ENCODE measurements at regions not wholly inside any gene's neighbourhood (a gene's known extent, or its start where the extent isn't known, plus 50 kb on each side); places are given as distances from the start of the nearest gene placed in this dataset.

GRCh38 chr6:7006515-7007191, 101.1 kb upstream of the RREB1 start:
- no peak for TF ChIP-seq GATA3 (IDR thresholded peaks at IDR 0.05; ENCODE audit: low read depth, low read length)
- no peak for TF ChIP-seq GATA2 (IDR thresholded peaks at IDR 0.05; ENCODE audit: low read depth, low read length)

DNA sequence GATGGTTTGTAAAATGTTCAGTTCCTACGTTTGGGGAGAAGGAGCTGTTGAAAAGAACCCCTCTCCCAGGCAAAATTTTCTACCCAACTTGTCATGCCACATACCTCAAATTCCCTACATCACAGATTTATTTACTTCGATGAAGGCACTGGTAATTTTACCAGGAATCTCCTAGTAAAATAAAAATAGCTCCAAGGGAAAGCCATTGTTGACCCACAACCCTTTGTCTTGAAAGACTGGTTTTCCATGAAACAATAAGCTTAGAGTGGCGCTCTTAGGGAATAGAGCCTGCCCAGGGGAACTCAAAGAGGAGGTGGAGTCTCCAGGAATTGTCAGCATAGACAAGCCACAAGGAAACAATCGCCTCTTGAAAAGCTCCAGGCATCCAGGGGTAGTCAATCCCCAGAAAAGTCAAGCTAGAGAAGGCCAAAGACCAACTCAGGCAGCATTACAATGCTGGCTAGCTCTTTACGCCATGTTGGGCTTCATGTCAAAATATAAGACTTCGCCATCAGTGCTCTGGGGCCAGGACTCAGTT, 99.2 kb upstream of the RREB1 start:
- TF ChIP-seq GATA2 (IDR thresholded peaks at IDR 0.05; ENCODE audit: low read depth, low read length): no peak
- no peak for TF ChIP-seq GATA3 (IDR thresholded peaks at IDR 0.05; ENCODE audit: low read depth, low read length)

GRCh38 chr6:7016226-7016625, 91.5 kb upstream of the RREB1 start:
- TF ChIP-seq GATA3 (IDR thresholded peaks at IDR 0.05; ENCODE audit: low read depth, low read length): no peak

DNA sequence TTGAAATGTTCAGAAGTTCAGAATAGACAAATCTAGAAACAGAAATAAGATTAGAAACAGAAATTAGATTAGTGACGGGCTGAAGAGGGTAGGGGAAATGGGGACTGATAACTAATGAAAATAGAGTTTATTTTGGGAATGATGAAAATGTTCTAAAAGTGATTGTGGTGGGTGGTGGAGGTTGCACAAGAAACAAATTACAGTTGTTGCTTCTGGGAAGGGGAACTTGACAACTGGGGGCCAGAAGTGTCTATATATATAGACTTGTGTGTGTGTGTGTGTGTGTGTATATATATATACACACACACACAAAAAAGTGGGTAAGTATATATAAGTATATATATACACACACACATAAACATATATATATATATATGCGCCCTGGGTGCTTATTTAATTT, 86.5 kb upstream of the RREB1 start:
- no peak for TF ChIP-seq GATA3 (IDR thresholded peaks at IDR 0.05; ENCODE audit: low read depth, low read length)
- no peak for TF ChIP-seq GATA2 (IDR thresholded peaks at IDR 0.05; ENCODE audit: low read depth, low read length)

DNA sequence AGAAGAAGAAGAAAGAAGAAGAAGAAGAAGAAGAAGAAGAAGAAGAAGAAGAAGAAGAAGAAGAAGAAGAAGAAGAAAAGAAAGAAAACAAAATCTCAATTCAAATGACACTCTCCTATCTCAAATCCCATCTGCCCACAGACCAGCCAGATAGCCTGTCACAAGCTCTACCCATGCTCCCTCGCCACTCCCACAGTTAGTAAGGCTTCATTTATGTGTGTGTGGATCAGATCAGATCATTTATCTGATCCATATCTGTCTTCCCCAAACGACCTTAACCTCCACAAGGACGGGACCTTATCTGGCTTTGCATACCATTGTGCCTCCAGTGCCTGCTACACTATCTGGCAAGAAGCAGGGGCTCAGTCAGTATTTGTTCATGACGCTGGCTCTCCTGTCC, 81.9 kb upstream of the RREB1 start:
- TF ChIP-seq GATA3 (IDR thresholded peaks at IDR 0.05; ENCODE audit: low read depth, low read length): no peak

DNA sequence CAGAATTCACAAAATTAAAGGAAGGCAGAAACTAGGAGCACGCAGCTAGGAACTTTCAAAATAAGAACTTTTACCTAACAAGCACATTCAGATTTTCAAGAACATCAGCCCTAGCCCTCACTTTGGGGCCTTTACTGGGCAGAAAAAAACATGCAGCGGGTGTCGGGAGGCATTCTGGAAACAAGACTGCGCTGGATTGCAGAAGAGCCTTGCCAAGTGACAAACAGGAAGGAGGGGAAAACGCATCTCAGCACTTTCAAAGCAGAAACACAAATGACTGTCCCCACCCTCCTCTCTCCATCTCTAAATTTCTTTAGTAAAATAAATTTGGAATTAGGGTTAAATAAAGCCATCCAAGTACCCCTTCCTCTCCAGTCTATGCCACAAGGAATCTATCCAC, 74.6 kb upstream of the RREB1 start:
- no peak for TF ChIP-seq GATA3 (IDR thresholded peaks at IDR 0.05; ENCODE audit: low read depth, low read length)

GRCh38 chr6:7034055-7034454, 73.7 kb upstream of the RREB1 start:
- no peak for TF ChIP-seq GATA3 (IDR thresholded peaks at IDR 0.05; ENCODE audit: low read depth, low read length)
- TF ChIP-seq GATA2 (IDR thresholded peaks at IDR 0.05; ENCODE audit: low read depth, low read length): no peak

- TF ChIP-seq GATA3 (IDR thresholded peaks at IDR 0.05; ENCODE audit: low read depth, low read length): no peak
- no peak for TF ChIP-seq GATA2 (IDR thresholded peaks at IDR 0.05; ENCODE audit: low read depth, low read length)
These were observed 71.9 kb upstream of the RREB1 start for GRCh38 chr6:7035837-7036249.

DNA sequence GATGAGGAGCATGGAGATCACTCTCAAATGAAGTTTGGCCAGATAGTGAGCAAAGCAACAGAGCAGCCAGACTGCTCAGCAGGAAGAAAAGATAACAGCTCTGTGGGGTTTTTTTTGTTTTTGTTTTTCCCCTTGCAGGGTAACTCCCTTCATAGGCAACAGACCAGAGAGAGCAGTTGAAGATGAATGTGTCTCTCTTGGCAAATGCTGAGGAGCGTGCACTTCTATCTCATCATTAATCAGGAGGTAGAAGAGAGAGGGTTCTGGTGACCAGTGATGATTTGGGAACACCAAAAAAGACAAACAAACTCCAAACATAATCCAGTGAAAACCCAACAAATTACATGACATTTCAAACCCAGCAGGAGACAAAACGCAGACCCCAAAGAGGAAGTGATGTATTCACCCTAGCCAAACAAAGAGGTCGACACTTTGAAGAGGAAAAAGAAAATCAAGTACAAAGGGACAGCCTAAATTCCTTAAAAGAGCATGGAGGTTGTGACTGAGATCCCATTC, 66.2 kb upstream of the RREB1 start:
- TF ChIP-seq GATA2 (IDR thresholded peaks at IDR 0.05; ENCODE audit: low read depth, low read length) (no peak), GATA3 (IDR thresholded peaks at IDR 0.05; ENCODE audit: low read depth, low read length) (no peak)

DNA sequence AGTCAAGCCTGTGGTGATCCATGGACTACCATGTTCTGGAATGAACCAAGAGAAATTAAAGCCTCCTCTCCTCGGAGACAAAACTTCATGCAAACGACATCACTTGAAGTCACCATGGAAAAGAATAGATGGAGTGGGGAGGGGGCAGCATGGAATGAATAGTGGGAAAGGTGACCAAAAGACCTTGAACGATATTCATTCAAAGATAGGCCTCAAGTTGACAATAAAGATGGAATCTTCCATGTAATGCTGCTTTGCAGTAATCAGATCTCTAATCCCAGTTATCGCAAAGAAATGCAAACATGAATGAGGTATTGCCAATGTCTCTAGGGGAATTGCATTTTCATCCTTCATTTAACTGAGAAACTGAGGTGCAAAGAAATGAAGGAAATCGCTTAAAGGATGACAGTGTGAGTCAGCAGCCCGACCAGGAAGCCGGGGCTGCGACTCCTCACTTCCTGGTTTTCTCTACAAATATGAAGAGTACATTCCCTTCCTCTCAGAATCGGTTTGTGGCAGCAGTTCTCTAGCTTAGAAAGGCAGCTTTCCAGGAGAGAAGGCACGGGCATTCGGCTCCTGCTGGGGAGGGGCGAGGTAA, 65.6 kb upstream of the RREB1 start:
- TF ChIP-seq GATA3 (IDR thresholded peaks at IDR 0.05; ENCODE audit: low read depth, low read length): no peak
- no peak for TF ChIP-seq GATA2 (IDR thresholded peaks at IDR 0.05; ENCODE audit: low read depth, low read length)

DNA sequence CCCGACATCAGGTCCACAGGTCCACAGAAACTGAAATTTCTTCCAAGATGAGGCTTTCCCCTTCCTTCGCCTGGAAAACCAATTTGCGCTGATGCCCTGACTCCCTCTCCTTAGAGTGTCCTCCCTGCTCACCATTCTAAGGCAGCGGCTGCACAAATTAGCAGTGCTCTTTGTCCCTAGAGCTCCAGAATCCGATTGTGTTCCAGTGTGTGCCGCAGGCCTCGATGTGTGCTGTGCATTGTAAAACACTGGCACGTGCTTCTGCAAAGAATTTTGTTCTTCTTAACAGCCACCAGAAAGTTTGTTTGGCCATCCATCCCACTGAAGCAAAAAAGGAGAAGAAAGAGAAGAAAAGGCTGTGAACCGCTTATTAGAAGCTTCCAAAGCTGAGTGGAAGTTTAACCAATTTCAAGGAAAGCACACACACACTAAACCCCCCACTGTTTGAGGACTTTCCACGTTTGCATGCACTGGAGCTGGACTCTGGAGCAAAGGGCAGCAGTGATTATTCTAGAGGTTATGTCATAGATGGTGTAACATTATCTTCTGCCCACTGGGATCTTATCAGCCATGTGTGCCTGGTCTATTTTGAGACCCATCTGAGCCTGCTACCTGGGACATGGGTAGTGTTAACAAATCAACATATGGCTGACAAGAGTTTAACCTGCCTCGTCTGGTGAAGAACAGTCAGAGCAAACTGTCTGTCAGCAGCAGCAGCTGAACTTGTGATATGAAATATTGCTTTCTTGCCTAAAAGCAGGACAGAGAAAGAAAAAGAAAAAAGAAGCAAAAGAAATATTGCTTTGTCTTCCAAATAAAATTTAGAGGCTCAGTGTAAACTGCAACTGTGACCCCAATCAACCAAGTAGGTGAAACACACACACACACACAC, 64.9 kb upstream of the RREB1 start:
- TF ChIP-seq GATA2 (IDR thresholded peaks at IDR 0.05; ENCODE audit: low read depth, low read length) (no peak), GATA3 (IDR thresholded peaks at IDR 0.05; ENCODE audit: low read depth, low read length) (no peak)

DNA sequence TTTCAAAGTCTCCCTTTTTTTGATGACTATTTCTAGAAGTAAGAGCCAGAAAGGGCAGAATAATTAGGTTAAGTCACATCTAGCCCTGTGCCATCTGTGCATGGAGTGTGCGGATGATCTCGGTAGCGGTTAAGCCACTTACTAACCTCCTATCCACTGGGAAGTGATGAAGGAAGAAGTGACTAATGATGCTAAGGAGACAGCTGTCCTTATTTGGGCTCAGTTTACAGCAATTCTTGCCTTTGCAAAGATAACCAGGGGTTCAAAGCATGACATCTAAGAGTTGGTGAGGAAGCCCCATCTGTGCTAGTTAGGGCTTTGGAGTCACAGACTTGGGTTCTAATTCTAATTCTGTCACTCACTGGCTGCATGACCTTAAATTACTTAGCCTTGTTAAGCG, 62.4 kb upstream of the RREB1 start:
- TF ChIP-seq GATA3 (IDR thresholded peaks at IDR 0.05; ENCODE audit: low read depth, low read length): no peak
- TF ChIP-seq GATA2 (IDR thresholded peaks at IDR 0.05; ENCODE audit: low read depth, low read length): no peak

DNA sequence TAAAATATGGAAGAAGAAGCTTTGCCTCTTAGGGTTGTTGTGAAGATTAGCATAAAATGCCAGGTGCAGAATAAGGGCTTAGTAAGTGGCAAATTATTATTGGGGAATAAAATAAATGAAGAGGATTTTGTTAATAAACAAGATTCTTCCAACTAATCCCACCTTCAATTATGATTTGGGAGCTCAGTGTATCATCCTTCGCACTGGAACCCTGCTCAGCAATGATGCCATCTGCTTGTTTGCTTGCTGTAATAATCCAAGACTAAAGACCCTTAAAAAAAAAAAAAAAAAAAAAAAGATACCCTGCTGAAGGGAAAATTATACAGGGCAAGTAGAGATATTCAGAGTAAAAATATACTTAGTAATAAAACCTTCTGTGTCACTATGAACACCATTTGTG, 62.0 kb upstream of the RREB1 start:
- TF ChIP-seq GATA2 (IDR thresholded peaks at IDR 0.05; ENCODE audit: low read depth, low read length): no peak
- no peak for TF ChIP-seq GATA3 (IDR thresholded peaks at IDR 0.05; ENCODE audit: low read depth, low read length)

- no peak for TF ChIP-seq GATA3 (IDR thresholded peaks at IDR 0.05; ENCODE audit: low read depth, low read length)
- TF ChIP-seq GATA2 (IDR thresholded peaks at IDR 0.05; ENCODE audit: low read depth, low read length): no peak
These were observed 60.6 kb upstream of the RREB1 start for GRCh38 chr6:7047128-7047527.

Measured in SH-SY5Y (cell line).